HCT116 (cell line): ENCODE measurements at regions not wholly inside any gene's neighbourhood (a gene's known extent, or its start where the extent isn't known, plus 50 kb on each side); places are given as distances from the start of the nearest gene placed in this dataset.

ENCODE experiments used
- ATAC-seq: fragments of 200-7000 bp; cut with Tn5 transposase; 2 replicates; pipeline ENCODE4 v1.9.1; 2020; ENCODE audit warnings: mild to moderate bottlenecking, moderate library complexity
- BruUV-seq: library from RNA; stranded (reverse); fragments of 400-500 nt; replicated peaks from 2 replicates; lab custom pipeline; 2021; lab: Mats Ljungman, UMichigan
- CTCF ChIA-PET: fragments of 300-600 bp; sonication (Branson Sonifier 250); formaldehyde crosslinking; loops from one replicate; lab custom pipeline; 2021; ENCODE audit warnings: antibody characterized with exemption; lab: Charles Lee
- POLR2A ChIA-PET: fragments of 300-600, 350-600 bp; sonication (Branson Sonifier 250); formaldehyde crosslinking; loops from one replicate; lab custom pipeline; 2021; ENCODE audit warnings: antibody characterized with exemption; lab: Charles Lee
- RAD21 ChIA-PET, 2 experiments: fragments of 300-600 bp; sonication (Branson Sonifier 250); formaldehyde crosslinking; loops; one replicate each; lab custom pipeline; 2023; ENCODE audit warnings: low total read pairs in 2 of 2; ENCODE audit not compliant: uncharacterized antibody in 2 of 2, unreplicated experiment in 2 of 2, low non-redundant PET in 1 of 2; lab: Charles Lee
- DNase-seq: peaks from one replicate; pipeline ENCODE4 v3.0.0-alpha.2; 2010; ENCODE audit warnings: low read depth, low spot score
- H2AFZ ChIP-seq: fragments of 200-600 bp; shearing (Covaris generic), sonication (generic); 2 replicates; pipeline ENCODE4 v1.6.1; 2017; ENCODE audit warnings: low read depth, mixed run types, mixed read lengths, antibody characterized with exemption, low read length; ENCODE audit not compliant: poor library complexity, severe bottlenecking
- H3K27ac ChIP-seq: 2 replicates; pipeline ENCODE4 v1.5.1; 2012; ENCODE audit warnings: low read depth, low read length
- H3K27me3 ChIP-seq: fragments of 200-600 bp; sonication (generic); 2 replicates; pipeline ENCODE4 v1.6.1; 2016; ENCODE audit warnings: mixed run types, low read length, mixed read lengths; ENCODE audit not compliant: insufficient read depth
- H3K36me3 ChIP-seq, 2 experiments: fragments of 200-500 bp in 1 of 2; fragments of 200-600 bp in 1 of 2; sonication (Bioruptor generic) in 1 of 2; sonication (generic) in 1 of 2; 2 replicates each; pipeline versions ENCODE4 v1.5.1 to v1.6.1; 2014 to 2016; ENCODE audit warnings: low read length in 2 of 2, inconsistent platforms in 1 of 2, mixed read lengths in 1 of 2, mixed run types in 1 of 2; ENCODE audit not compliant: insufficient read depth in 2 of 2, control insufficient read depth in 1 of 2
- H3K4me1 ChIP-seq, 2 experiments: fragments of 200-600 bp in 1 of 2; sonication (generic) in 1 of 2; 2 replicates each; pipeline versions ENCODE4 v1.5.1 to v1.6.1; 2012 to 2017; ENCODE audit warnings: low read length in 2 of 2, inconsistent platforms in 1 of 2, mild to moderate bottlenecking in 1 of 2, mixed read lengths in 1 of 2, mixed run types in 1 of 2, moderate library complexity in 1 of 2; ENCODE audit not compliant: insufficient read depth in 2 of 2, control insufficient read depth in 1 of 2
- H3K4me2 ChIP-seq: fragments of 200-600 bp; sonication (generic); 2 replicates; pipeline ENCODE4 v1.6.1; 2017; ENCODE audit warnings: mixed run types, low read length, mixed read lengths
- H3K4me3 ChIP-seq, 2 experiments: fragments of 200-600 bp in 1 of 2; sonication (generic) in 1 of 2; replicated peaks in 1 of 2; 2 replicates each; pipeline ENCODE4 v1.5.1; 2011 to 2016; ENCODE audit warnings: low read length in 2 of 2, control low read depth in 1 of 2, low read depth in 1 of 2, mild to moderate bottlenecking in 1 of 2, mixed read lengths in 1 of 2, mixed run types in 1 of 2
- H3K79me2 ChIP-seq: fragments of 200-600 bp; sonication (generic); 2 replicates; pipeline ENCODE4 v1.6.1; 2017; ENCODE audit warnings: mild to moderate bottlenecking, mixed run types, low read length, moderate library complexity, mixed read lengths; ENCODE audit not compliant: insufficient read depth
- H3K9ac ChIP-seq: fragments of 200-600 bp; sonication (generic); 2 replicates; pipeline ENCODE4 v1.6.1; 2016; ENCODE audit warnings: low read length, mixed read lengths
- H3K9me2 ChIP-seq: fragments of 200-600 bp; sonication (generic), shearing (Covaris generic); 2 replicates; pipeline ENCODE4 v1.6.1; 2017; ENCODE audit warnings: mixed run types, mild to moderate bottlenecking, moderate library complexity; ENCODE audit not compliant: insufficient read depth
- H3K9me3 ChIP-seq, 2 experiments: fragments of 200-500 bp in 1 of 2; fragments of 200-600 bp in 1 of 2; sonication (Bioruptor generic) in 1 of 2; sonication (generic) in 1 of 2; 2 replicates each; pipeline ENCODE4 v1.6.1; 2014 to 2017; ENCODE audit warnings: low read length in 2 of 2, mixed read lengths in 2 of 2, inconsistent platforms in 1 of 2, low read depth in 1 of 2, mild to moderate bottlenecking in 1 of 2, mixed run types in 1 of 2, moderate library complexity in 1 of 2; ENCODE audit not compliant: control insufficient read depth in 1 of 2, insufficient read depth in 1 of 2
- H4K20me1 ChIP-seq: fragments of 200-600 bp; sonication (generic), shearing (Covaris generic); 2 replicates; pipeline ENCODE4 v1.6.1; 2017; ENCODE audit warnings: mixed run types, mild to moderate bottlenecking, moderate library complexity; ENCODE audit not compliant: insufficient read depth
- ATF3 ChIP-seq: IDR thresholded peaks from 2 replicates; pipeline ENCODE4 v1.6.1; 2012
- CBX3 ChIP-seq: IDR thresholded peaks from 2 replicates; pipeline ENCODE4 v1.6.1; 2012; ENCODE audit warnings: low read depth
- CEBPB ChIP-seq: IDR thresholded peaks from 2 replicates; pipeline ENCODE4 v1.6.1; 2012; ENCODE audit warnings: low read depth
- EZH2 ChIP-seq: fragments of 200-600 bp; sonication (generic); IDR thresholded peaks from 2 replicates; pipeline ENCODE4 v1.6.1; 2017; ENCODE audit warnings: antibody characterized with exemption, mixed run types
- EZH2phosphoT487 ChIP-seq: fragments of 200-600 bp; IDR thresholded peaks from 2 replicates; pipeline ENCODE4 v1.6.1; 2018; ENCODE audit warnings: antibody characterized with exemption, borderline replicate concordance
- FOSL1 ChIP-seq: IDR thresholded peaks from 2 replicates; pipeline ENCODE4 v1.6.1; 2012; ENCODE audit warnings: low read depth
- MAX ChIP-seq: IDR thresholded peaks from 2 replicates; pipeline ENCODE4 v1.6.1; 2012
- POLR2AphosphoS5 ChIP-seq: IDR thresholded peaks from 2 replicates; pipeline ENCODE4 v1.6.1; 2011; ENCODE audit warnings: mild to moderate bottlenecking, low read depth, low read length, moderate library complexity
- RAD21 ChIP-seq: IDR thresholded peaks from 2 replicates; pipeline ENCODE4 v1.6.1; 2012; ENCODE audit warnings: low read depth, mild to moderate bottlenecking
- SP1 ChIP-seq: IDR thresholded peaks from 2 replicates; pipeline ENCODE4 v1.6.1; 2012; ENCODE audit warnings: low read depth
- SRF ChIP-seq: IDR thresholded peaks from 2 replicates; pipeline ENCODE4 v1.6.1; 2012; ENCODE audit warnings: low read depth
- ZBTB33 ChIP-seq: IDR thresholded peaks from 2 replicates; pipeline ENCODE4 v1.6.1; 2011; ENCODE audit warnings: mild to moderate bottlenecking, low read length, moderate library complexity; ENCODE audit not compliant: insufficient replicate concordance; ENCODE audit errors: extremely low read depth
- ZFX ChIP-seq: fragments of 450-650 bp; IDR thresholded peaks from 2 replicates; pipeline ENCODE4 v1.6.1; 2017
- ZNF274 ChIP-seq: fragments of 200-500 bp; sonication (Bioruptor generic); IDR thresholded peaks from 2 replicates; pipeline ENCODE4 v1.6.1; 2014; ENCODE audit warnings: mild to moderate bottlenecking, low read depth, low read length, inconsistent platforms
- intact Hi-C: fragments of 100-400 bp; cut with micrococcal nuclease; formaldehyde crosslinking; loops from 2 replicates; pipeline ENCODE4 v1.10.0; 2022

GRCh38 chr15:79516155-79516554 is 84.0 kb downstream of the MINAR1 start:
- DNase-seq, result no peak
- Histone ChIP-seq H3K9me2 (no peaks in the 10 kb centered on the region), H3K4me2 (no peak overlapping the region), H3K9ac (no peak overlapping the region), H3K4me3 (no peak overlapping the region), H3K27ac (no peak overlapping the region), H3K79me2 (no peaks in the 10 kb centered on the region), H3K36me3 (no peaks in the 10 kb centered on the region), H3K9me3 (no peaks in the 10 kb centered on the region), H4K20me1 (no peaks in the 10 kb centered on the region), H3K27me3 (peaks cover 7% of the 10 kb centered on the region; the same call in 1 of the 2 replicates), H2AFZ (no peak overlapping the region), H3K4me1 (no peaks in the 10 kb centered on the region)
- no TSS peak for BruUV-seq
- RAD21 ChIA-PET, result no interaction called here
- intact Hi-C loops, result no loop called here
- TF ChIP-seq ZBTB33, result no peak
- no peak for TF ChIP-seq FOSL1
- TF ChIP-seq ZNF274, result no peak
- TF ChIP-seq SRF, result no peak
- TF ChIP-seq CEBPB, result no peak
- no peak for TF ChIP-seq ATF3
- no peak for TF ChIP-seq EZH2phosphoT487
- no peak for TF ChIP-seq MAX
- TF ChIP-seq POLR2AphosphoS5, result no peak
- TF ChIP-seq EZH2, result no peak
- no peak for TF ChIP-seq RAD21
- no peak for TF ChIP-seq CBX3
- TF ChIP-seq SP1, result no peak
- TF ChIP-seq ZFX, result no peak
- CTCF ChIA-PET, result no interaction called here
- POLR2A ChIA-PET, result no interaction called here
- ATAC-seq, result no peak
